HG02678 (cell line): ENCODE measurements at regions not wholly inside any gene's neighbourhood (a gene's known extent, or its start where the extent isn't known, plus 50 kb on each side); places are given as distances from the start of the nearest gene placed in this dataset.
A peak's percentile ranks its signal among the peaks of the same experiment; 100 is the strongest.
"Not testable (repeated sequence)": the region's sequence is repeated elsewhere in the genome, so short reads cannot be mapped to it uniquely, and the experiment has no call there.

ENCODE experiments used
- ATAC-seq: cut with Tn5 transposase; IDR thresholded peaks from one replicate; pipeline ENCODE4 v1.9.1; 2021; ENCODE audit warnings: mild to moderate bottlenecking, moderate library complexity; ENCODE audit not compliant: unreplicated experiment

DNA sequence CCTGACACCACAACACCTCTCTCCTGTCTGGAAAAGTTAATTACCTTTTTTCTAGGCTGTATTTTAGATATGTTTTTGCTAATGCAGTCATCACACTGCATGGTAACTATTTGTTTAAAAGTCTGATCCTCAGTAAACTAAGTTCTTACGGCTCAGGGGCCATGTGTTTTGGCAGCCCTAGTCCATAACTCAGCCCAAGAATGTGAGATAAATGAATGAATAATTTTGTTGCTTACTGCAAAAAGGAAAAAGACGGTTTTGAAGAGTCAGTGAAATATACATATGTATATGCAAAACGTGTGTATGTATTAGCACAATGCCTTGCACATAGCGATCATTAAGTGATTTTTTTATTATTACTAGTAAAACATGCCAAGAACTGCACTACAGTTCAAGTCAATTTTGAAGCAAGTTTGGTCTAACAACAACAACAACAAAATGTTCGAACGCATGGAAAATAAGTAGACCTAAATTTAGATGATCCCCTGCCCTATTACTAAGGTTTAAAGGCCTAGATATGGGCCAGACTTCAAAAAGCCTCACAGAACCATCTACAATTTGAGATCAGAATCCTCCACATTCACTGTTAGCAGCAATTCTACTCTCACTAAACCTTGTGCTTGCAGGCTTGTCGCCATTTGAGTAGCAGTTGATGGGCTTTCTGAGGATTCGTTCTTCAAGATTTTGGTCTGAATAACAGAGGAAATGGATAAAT, 140.0 kb downstream of the NDUFA12 start:
- ATAC-seq: no peak

GRCh38 chr12:94862421-94862820, 141.1 kb downstream of the NDUFA12 start:
- no peak for ATAC-seq

GRCh38 chr12:94856324-94856723, 147.2 kb downstream of the NDUFA12 start:
- no peak for ATAC-seq

DNA sequence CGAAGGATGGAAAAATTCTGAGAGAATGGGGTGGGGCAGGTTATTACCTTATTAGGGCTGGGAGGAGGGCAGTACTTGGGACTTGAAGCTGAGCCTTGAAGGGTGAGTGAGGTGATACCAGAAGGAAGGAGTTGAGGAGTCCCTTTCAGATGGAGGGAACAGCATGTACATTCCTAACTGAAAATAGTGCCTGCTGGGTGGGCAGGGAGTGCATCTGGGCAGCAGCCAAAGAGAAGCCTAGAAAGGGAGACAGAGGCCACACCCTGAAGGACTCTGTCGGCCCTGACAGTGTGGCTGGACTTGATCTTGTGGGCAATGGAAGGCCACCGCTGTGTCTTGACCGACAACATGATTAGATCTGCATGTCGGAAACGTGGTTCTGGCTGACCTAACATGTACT, 147.6 kb downstream of the NDUFA12 start:
- no peak for ATAC-seq

GRCh38 chr12:94851396-94852028, 152.0 kb downstream of the NDUFA12 start:
- no peak for ATAC-seq

DNA sequence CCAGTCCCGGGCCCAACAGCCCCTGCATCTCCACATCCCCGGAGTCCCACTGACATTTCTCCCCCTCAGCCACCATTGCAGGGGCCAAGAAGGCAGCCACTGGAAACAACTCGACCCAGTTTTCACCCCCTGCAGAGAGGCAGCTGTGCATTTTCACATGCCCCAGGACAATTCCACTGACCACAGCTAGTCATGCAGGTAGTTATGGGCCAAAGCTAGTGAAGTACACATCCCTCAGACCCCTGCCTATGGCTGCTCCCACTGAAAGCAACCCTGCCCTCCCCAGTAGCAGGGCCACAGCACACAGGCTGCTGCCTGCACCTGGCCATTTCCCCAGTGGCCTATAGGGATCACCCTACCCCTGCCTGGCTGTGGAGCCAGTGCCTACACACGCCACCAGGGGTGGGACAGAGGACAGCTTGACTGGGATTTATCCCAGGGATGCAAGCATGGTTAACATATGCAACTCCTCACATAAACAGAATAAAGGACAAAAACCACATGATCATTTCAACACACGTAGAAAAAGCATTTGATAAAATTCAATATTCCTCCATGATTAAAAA, 154.0 kb downstream of the NDUFA12 start:
- ATAC-seq: no peak

DNA sequence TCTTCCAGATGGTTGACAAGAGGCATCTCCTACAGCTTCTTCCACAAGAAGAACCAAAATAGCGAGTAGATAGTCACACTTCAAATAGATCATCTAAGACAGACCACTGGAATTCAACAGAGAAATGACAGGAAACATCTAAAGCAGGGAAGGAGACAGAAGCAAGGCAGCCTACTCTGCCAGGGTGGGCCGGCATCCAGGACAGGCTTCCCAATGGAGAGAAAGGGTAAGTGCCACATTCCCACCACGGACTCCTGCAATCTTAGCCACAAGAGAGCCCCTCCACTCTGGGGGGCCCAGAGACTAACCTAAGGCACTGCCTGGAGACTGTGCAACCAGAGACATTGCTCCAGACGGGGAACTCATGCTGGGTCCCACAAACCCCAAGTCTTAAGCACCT, 154.5 kb downstream of the NDUFA12 start:
- no peak for ATAC-seq

- ATAC-seq: no peak
Measured at GRCh38 chr12:94845110-94845509, 158.4 kb downstream of the NDUFA12 start.

GRCh38 chr12:94844452-94844851, 159.0 kb downstream of the NDUFA12 start:
- ATAC-seq: no peak

GRCh38 chr12:94841904-94842610, 161.4 kb downstream of the NDUFA12 start:
- ATAC-seq: no peak

GRCh38 chr12:94841177-94841576, 162.3 kb downstream of the NDUFA12 start:
- ATAC-seq: no peak

- peak; percentile 89 for ATAC-seq
Measured at GRCh38 chr12:94839347-94839746, 164.2 kb downstream of the NDUFA12 start.

- not testable (repeated sequence) for ATAC-seq
Measured at GRCh38 chr12:94836952-94837670, 166.4 kb downstream of the NDUFA12 start.

DNA sequence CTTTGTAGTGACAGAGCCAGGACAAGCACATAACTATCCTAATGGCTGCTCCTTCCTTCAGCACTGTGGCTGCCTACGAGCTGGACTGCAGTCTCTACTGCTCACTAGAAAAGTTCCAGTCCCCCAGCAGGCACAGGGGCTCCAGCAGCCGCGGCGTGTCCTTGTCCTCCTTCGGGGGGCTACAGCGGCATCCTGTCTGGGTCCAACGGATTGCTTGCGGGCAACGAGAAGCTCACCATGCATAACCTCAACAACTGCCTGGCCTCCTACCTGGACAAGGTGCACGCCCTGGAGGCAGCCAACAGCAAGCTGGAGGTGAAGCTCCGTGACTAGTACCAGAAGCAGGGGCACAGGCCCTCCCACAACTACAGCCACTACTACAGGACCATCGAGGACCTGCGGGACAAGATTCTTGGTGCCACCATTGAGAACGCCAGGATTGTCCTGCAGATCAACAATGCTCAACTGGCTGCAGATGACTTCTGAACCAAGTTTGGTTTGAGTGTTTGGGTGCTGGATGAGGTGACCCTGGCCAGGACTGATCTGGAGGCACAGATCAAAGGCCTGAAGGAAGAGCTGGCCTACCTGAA, 169.4 kb downstream of the NDUFA12 start:
- no peak for ATAC-seq

DNA sequence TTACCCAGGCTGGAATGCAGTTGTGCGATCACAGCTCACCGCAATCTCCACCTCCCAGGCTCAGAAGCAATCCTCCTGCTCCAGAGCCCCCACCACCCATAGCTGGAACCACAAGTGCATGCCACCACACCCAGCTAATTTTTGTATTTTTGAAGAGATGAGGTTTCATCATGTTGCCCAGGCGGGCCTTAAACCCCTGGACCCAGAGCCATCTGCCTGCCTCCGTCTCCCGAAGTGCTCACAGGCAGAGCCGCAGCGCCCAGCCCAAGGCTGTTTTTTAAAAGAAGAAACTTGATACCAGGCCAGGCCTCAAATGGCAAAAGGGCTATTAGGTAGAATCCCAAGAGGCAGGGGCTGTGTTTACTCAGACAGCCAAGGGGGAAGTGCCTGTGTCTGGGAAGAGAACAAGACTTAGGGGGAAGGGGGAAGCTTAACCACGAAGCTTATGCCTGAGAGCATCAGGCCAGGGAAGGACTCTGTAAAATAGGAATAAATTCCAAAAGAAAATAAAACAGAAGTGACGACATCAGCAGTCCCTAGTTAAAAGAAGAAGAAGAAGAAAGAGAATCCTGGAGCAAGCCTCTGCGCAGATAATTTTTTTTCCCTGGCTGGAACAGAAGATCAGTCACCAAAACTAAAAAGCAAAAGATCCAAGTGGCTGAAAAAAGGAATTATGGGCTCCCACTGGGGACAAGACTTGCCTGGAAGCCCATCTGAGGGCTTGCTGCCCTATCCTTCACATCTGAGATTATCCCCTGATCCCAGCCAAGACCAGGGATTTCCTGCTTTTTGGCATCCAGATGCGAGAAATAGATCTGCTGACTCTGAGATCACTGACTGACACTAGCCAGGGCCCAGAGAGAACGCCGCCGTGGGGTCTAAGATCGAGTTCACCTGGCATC, 170.5 kb downstream of the NDUFA12 start:
- ATAC-seq: no peak

- no peak for ATAC-seq
Measured at GRCh38 chr12:94832105-94832504, 171.4 kb downstream of the NDUFA12 start.

DNA sequence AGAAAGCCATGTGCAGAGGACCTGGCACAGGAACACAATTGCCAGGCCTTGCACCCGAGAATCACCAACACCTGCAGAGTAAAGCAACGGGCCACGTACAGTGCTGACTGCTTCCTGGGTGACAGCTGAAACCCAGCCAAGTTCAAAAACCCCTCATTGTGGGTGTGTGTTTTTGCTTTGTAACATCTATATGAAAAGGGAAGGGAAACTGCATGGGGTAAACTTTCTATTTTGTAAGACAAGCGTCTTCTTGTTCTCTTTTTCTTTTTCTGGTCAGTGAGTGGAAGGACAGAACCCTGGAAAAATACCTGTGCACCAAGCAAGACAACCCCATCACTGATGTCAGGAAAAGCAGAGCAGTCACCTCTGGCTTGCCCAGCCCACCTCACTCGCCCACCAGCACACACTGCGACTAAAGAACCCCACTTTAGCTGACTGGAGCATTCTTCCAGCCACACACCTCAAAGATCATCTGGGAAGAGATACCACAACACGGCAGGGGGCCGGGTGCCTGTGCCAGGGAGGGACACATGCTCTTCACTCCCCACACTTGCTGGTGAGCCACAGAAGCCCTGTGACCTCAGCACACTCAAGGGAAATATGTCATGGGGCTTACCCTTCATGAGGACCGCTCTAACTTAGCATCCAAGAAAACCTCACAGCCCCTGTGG, 172.3 kb downstream of the NDUFA12 start:
- peak; percentile 88 for ATAC-seq

DNA sequence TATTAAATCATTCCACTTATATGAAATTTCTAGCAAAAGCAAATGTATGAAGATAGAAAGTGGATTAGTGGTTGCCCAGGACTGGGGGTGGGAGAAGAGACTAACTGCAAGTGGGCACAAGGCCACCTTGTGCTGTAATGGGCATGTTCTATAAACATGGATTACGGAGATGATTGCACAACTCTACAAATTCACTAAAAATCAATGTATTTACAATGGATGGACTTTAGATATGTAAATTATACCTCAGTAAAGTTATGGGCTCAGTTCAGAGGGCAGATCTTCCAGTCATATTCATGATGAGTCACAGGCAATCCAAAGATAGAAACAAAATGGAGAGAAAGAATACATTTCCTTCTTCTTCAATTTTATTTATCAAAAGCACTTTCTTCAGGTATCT, 173.9 kb downstream of the NDUFA12 start:
- no peak for ATAC-seq

DNA sequence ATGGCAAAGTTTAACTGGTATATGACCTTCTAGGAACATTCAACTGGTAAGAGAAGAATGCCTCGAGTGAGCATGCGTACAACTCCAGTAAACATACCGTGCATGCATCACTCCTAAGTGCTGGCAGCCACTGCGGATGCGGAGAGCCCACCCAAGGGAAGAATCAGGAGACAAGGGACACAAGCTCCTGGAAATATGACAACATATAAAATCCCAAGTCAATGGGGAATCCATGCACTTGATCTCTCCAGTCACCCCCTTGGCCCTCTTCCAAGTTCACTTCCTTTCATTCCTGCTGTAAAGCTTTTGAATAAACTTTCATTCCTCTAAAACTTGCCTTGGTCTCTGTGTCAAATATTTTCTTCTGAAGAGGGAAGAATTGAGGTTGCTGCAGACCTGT, 168.7 kb upstream of the TMCC3 start:
- ATAC-seq: no peak
